Testis (tissue), 2 donors: ENCODE measurements at regions not wholly inside any gene's neighbourhood (a gene's known extent, or its start where the extent isn't known, plus 50 kb on each side); places are given as distances from the start of the nearest gene placed in this dataset.

Experiments used
- CTCF ChIP-seq, 3 experiments: fragments of 450-650 bp in 2 of 3; fragments of 200-600 bp in 1 of 3; sonication (generic) in 1 of 3; IDR thresholded peaks; one replicate each; pipeline ENCODE4 v1.5.1; 2016 to 2019; ENCODE audit warnings: antibody characterized with exemption in 3 of 3, mild to moderate bottlenecking in 2 of 3, moderate library complexity in 1 of 3
- POLR2A ChIP-seq: fragments of 450-650 bp; IDR thresholded peaks from one replicate; pipeline ENCODE4 v1.6.1; 2017; ENCODE audit warnings: antibody characterized with exemption, mild to moderate bottlenecking, moderate library complexity

- TF ChIP-seq CTCF (IDR thresholded peaks at IDR 0.05) (no peak), POLR2A (no peak)
These were observed 208.7 kb upstream of the SLC35G4 start for GRCh38 chr18:11400703-11401102.
